Kidney (tissue), 13 donors: ENCODE measurements at regions not wholly inside any gene's neighbourhood (a gene's known extent, or its start where the extent isn't known, plus 50 kb on each side); places are given as distances from the start of the nearest gene placed in this dataset.

Source experiments
- DNase-seq, 5 donors: peaks; one replicate each; pipeline ENCODE4 v3.0.0-alpha.2; 2013 to 2020
- FAIRE-seq: peaks from 2 replicates; lab custom pipeline; 2012; peaks lifted over from hg19 to GRCh38; lab: Jason Lieb, UNC
- H3K27ac ChIP-seq, 2 donors: one replicate each; pipeline ENCODE4 v1.7.0; 2013; ENCODE audit warnings: low read depth in 2 of 2, low read length in 2 of 2, inconsistent platforms in 1 of 2
- H3K27me3 ChIP-seq: one replicate; pipeline ENCODE4 v1.7.1; 2013; ENCODE audit warnings: low read length, inconsistent platforms; ENCODE audit not compliant: control insufficient read depth, insufficient read depth
- H3K36me3 ChIP-seq, 3 donors: one replicate each; pipeline versions ENCODE4 v1.7.0 to v1.7.1; 2013; ENCODE audit warnings: low read length in 3 of 3, control low read depth in 1 of 3, inconsistent platforms in 1 of 3; ENCODE audit not compliant: insufficient read depth in 3 of 3, control insufficient read depth in 2 of 3
- H3K4me1 ChIP-seq, 3 donors: one replicate each; pipeline versions ENCODE4 v1.7.0 to v1.7.1; 2013; ENCODE audit warnings: low read length in 3 of 3, inconsistent platforms in 1 of 3, low read depth in 1 of 3; ENCODE audit not compliant: control insufficient read depth in 2 of 3, insufficient read depth in 2 of 3
- H3K4me3 ChIP-seq, 3 donors: one replicate each; pipeline versions ENCODE4 v1.7.0 to v1.8.1; 2013; ENCODE audit warnings: low read length in 3 of 3, control low read depth in 1 of 3, inconsistent platforms in 1 of 3
- H3K9ac ChIP-seq, 3 donors: one replicate each; pipeline versions ENCODE4 v1.7.0 to v1.7.1; 2013; ENCODE audit warnings: low read length in 3 of 3, control low read depth in 1 of 3, inconsistent platforms in 1 of 3
- H3K9me3 ChIP-seq, 3 donors: one replicate each; pipeline versions ENCODE4 v1.7.0 to v1.7.1; 2013; ENCODE audit warnings: low read length in 3 of 3, control low read depth in 1 of 3, inconsistent platforms in 1 of 3; ENCODE audit not compliant: control insufficient read depth in 2 of 3, insufficient read depth in 1 of 3
- CTCF ChIP-seq: IDR thresholded peaks from 3 replicates; pipeline ENCODE4 v1.5.1; 2012; ENCODE audit warnings: mild to moderate bottlenecking, moderate library complexity, borderline replicate concordance; ENCODE audit not compliant: insufficient read depth; ENCODE audit errors: extremely low read depth
- intact Hi-C: fragments of 100-400 bp; cut with DNase I; formaldehyde crosslinking; loops from one replicate; pipeline ENCODE4 v1.11.1; 2022
- donor health status: control.
- donor health status: control.
- donor health status: control.
- donor health status: control.
- donor health status: control.
- donor health status: DM: yes; HTN: yes; CAD: no.
- donor health status: Normal renal cell carcinoma (clear cell type).

GRCh38 chr7:38016567-38016966 lies 96.1 kb downstream of the EPDR1 start:
- Histone ChIP-seq H3K4me1 (no peaks in the 10 kb centered on the region), H3K27me3 (no peaks in the 10 kb centered on the region), H3K9me3 (no peaks in the 10 kb centered on the region), H3K27ac (no peak overlapping the region), H3K36me3 (no peaks in the 10 kb centered on the region), H3K9ac (no peak overlapping the region), H3K4me3 (no peak overlapping the region)
- DNase-seq (no peak), FAIRE-seq (no peak)
- no peak for TF ChIP-seq CTCF
- intact Hi-C loops = no loop called here

- no peak for TF ChIP-seq CTCF
- H3K27ac ChIP-seq = no peak overlapping the region
- intact Hi-C loops = no loop called here
- no peaks in the 10 kb centered on the region for H3K36me3 ChIP-seq
- H3K9ac ChIP-seq = no peak overlapping the region
- H3K27me3 ChIP-seq = no peaks in the 10 kb centered on the region
- H3K9me3 ChIP-seq = no peaks in the 10 kb centered on the region
- FAIRE-seq = no peak
- no peaks in the 10 kb centered on the region for H3K4me1 ChIP-seq
- no peak overlapping the region for H3K4me3 ChIP-seq
- DNase-seq = no peak
These were observed 96.9 kb downstream of the EPDR1 start for GRCh38 chr7:38017320-38017719.

- no peak overlapping the region for H3K27ac ChIP-seq
- no peak overlapping the region for H3K4me3 ChIP-seq
- H3K36me3 ChIP-seq = no peaks in the 10 kb centered on the region
- H3K9me3 ChIP-seq = no peaks in the 10 kb centered on the region
- no peak overlapping the region for H3K9ac ChIP-seq
- DNase-seq (no peak), FAIRE-seq (no peak)
- no peaks in the 10 kb centered on the region for H3K4me1 ChIP-seq
- H3K27me3 ChIP-seq = no peaks in the 10 kb centered on the region
- intact Hi-C loops = no loop called here
- no peak for TF ChIP-seq CTCF
These were observed 99.8 kb downstream of the EPDR1 start for GRCh38 chr7:38020121-38020785.

- Histone ChIP-seq H3K36me3 (no peaks in the 10 kb centered on the region), H3K4me1 (no peaks in the 10 kb centered on the region), H3K9me3 (no peaks in the 10 kb centered on the region), H3K9ac (no peak overlapping the region), H3K27ac (no peak overlapping the region), H3K4me3 (no peak overlapping the region), H3K27me3 (no peaks in the 10 kb centered on the region)
- no peak for TF ChIP-seq CTCF
- DNase-seq (no peak), FAIRE-seq (no peak)
- intact Hi-C loops = no loop called here
These were observed 101.5 kb downstream of the EPDR1 start for GRCh38 chr7:38021892-38022291.
